ENCODE measurements at regions not wholly inside any gene's neighbourhood (a gene's known extent, or its start where the extent isn't known, plus 50 kb on each side); places are given as distances from the start of the nearest gene placed in this dataset.

DNA sequence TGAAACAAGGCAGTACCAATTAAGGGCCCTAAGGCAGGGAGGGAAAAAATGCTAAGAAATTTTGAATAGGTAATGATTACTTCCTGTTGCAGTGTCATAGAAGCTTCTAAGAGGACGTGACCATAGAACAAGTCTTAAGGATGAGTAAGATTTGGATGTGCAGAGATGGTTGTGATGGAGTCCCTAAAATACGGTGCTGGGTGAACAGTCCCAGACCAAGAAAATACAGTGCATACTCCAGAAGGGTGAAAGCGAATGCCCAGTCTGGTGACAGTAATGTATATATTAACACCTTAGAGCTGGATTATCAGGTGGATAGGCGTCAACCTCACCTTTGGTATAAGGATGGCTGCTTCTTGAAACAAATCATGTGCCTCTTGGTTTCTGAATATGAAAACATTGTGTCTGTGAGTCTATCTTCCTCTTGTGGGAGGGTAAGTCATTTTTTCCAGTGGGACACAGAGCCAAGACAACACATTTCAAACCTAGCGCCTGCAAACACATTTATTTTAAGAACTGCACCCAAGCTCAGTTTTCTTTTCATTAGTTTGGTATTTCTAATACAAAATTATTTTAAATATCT lies 101.2 kb upstream of the TP63 start:
- Histone ChIP-seq H3K4me1 (ENCODE audit: insufficient read depth, low read length, poor library complexity, severe bottlenecking) (no peaks in the 10 kb centered on the region), H3K9me3 (ENCODE audit: low read length) (no peaks in the 10 kb centered on the region), H4K20me1 (ENCODE audit: insufficient read depth, low read length) (no peaks in the 10 kb centered on the region), H3K36me3 (ENCODE audit: insufficient read depth, low read length) (no peaks in the 10 kb centered on the region), H3K9me2 (ENCODE audit: insufficient read depth, low read length) (no peaks in the 10 kb centered on the region), H3K79me2 (ENCODE audit: insufficient read depth, low read depth, low read length) (no peaks in the 10 kb centered on the region), H3K4me2 (ENCODE audit: low read length) (no peak overlapping the region), H2AFZ (ENCODE audit: low read length) (no peak overlapping the region), H3K4me3 (ENCODE audit: low read depth, low read length, poor library complexity, severe bottlenecking) (no peak overlapping the region), H3K27ac (ENCODE audit: low read depth, low read length, poor library complexity, severe bottlenecking) (no peak overlapping the region)
- POLR2A ChIA-PET, result interaction anchor here (0.9 kb wide), 2 partner anchors 11 to 13 kb away, joined by 3 to 4 read pairs; no protein-coding TSS in a partner anchor
- TF ChIP-seq, protein P1, sequence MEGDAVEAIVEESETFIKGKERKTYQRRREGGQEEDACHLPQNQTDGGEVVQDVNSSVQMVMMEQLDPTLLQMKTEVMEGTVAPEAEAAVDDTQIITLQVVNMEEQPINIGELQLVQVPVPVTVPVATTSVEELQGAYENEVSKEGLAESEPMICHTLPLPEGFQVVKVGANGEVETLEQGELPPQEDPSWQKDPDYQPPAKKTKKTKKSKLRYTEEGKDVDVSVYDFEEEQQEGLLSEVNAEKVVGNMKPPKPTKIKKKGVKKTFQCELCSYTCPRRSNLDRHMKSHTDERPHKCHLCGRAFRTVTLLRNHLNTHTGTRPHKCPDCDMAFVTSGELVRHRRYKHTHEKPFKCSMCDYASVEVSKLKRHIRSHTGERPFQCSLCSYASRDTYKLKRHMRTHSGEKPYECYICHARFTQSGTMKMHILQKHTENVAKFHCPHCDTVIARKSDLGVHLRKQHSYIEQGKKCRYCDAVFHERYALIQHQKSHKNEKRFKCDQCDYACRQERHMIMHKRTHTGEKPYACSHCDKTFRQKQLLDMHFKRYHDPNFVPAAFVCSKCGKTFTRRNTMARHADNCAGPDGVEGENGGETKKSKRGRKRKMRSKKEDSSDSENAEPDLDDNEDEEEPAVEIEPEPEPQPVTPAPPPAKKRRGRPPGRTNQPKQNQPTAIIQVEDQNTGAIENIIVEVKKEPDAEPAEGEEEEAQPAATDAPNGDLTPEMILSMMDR (conservative IDR thresholded peaks at IDR 0.05; ENCODE audit: low read length), result no peak
- no peak for TF ChIP-seq EZH2phosphoT487 (IDR thresholded peaks at IDR 0.05; ENCODE audit: borderline replicate concordance, low read depth, low read length)
- CTCF ChIA-PET (ENCODE audit: unreplicated experiment), result no interaction called here
- no peak for DNase-seq (ENCODE audit: low spot score)
- intact Hi-C loops (cut with micrococcal nuclease; ENCODE audit: unreplicated experiment), result no loop called here
- BruUV-seq (replicated peaks), result no TSS peak

DNA sequence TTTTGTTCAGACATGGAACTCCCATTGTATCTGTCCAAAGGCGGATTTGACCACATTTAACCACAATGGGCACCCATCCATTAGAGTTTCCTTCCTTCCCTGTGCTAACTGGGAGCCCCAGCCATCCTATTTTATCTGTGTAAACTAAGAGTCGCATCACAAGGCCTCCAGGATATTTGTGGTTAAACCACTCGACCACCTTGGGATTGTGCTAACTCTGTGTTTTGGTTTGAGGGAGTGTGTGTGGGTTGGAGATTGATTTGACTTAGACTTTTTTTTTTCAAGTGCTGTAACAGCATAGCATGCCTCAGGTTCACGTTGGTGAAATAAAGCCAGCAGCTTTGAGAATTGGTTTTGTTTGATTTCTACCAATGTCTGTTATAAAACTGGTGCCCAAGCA lies 100.4 kb upstream of the TP63 start:
- no peaks in the 10 kb centered on the region for H3K9me2 ChIP-seq (ENCODE audit: insufficient read depth, low read length)
- H3K79me2 ChIP-seq (ENCODE audit: insufficient read depth, low read depth, low read length), result no peaks in the 10 kb centered on the region

DNA sequence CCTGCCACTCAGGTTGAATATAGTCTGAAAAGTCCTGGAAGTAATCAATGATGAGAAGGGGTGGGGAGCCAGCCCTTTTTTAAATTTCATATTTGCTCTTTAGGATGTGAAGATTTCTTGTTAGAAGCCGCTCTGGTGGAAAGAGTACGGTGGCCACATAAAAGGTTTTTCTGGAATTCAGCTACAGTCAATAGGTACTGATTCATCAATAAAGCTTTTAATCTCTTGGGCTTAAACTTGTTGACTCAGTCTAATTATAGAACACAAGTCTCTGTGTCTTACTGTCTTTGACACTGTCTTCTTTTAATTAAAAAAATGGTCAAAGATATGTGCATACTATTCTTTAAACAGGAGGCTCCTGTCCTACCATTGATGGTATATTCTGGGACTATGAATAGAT lies 99.9 kb upstream of the TP63 start:
- no TSS peak for BruUV-seq (replicated peaks)
- no peaks in the 10 kb centered on the region for H3K79me2 ChIP-seq (ENCODE audit: insufficient read depth, low read depth, low read length)
- H3K9me3 ChIP-seq (ENCODE audit: low read length), result no peaks in the 10 kb centered on the region
- intact Hi-C loops (cut with micrococcal nuclease; ENCODE audit: unreplicated experiment), result no loop called here
- no peaks in the 10 kb centered on the region for H3K36me3 ChIP-seq (ENCODE audit: insufficient read depth, low read length)
- no peak overlapping the region for H3K4me3 ChIP-seq (ENCODE audit: low read depth, low read length, poor library complexity, severe bottlenecking)
- no peaks in the 10 kb centered on the region for H4K20me1 ChIP-seq (ENCODE audit: insufficient read depth, low read length)
- ChIA-PET POLR2A (interaction anchor here (0.6 kb wide), 1 partner anchor 307 kb away, joined by 3 read pairs; no protein-coding TSS in a partner anchor), CTCF (ENCODE audit: unreplicated experiment) (no interaction called here)
- DNase-seq (ENCODE audit: low spot score), result no peak
- no peak overlapping the region for H3K27ac ChIP-seq (ENCODE audit: low read depth, low read length, poor library complexity, severe bottlenecking)
- H3K9me2 ChIP-seq (ENCODE audit: insufficient read depth, low read length), result no peaks in the 10 kb centered on the region
- H3K4me1 ChIP-seq (ENCODE audit: insufficient read depth, low read length, poor library complexity, severe bottlenecking), result no peaks in the 10 kb centered on the region
- no peak overlapping the region for H3K4me2 ChIP-seq (ENCODE audit: low read length)
- no peak for TF ChIP-seq EZH2phosphoT487 (IDR thresholded peaks at IDR 0.05; ENCODE audit: borderline replicate concordance, low read depth, low read length)
- TF ChIP-seq, protein P1 (conservative IDR thresholded peaks at IDR 0.05; ENCODE audit: low read length), result no peak
- H2AFZ ChIP-seq (ENCODE audit: low read length), result no peak overlapping the region

More for the DNA sequence above, 100.4 kb upstream of the TP63 start:
- H3K4me3 ChIP-seq (ENCODE audit: low read depth, low read length, poor library complexity, severe bottlenecking), result no peak overlapping the region
- no peaks in the 10 kb centered on the region for H3K9me3 ChIP-seq (ENCODE audit: low read length)
- no peak for DNase-seq (ENCODE audit: low spot score)
- no peak overlapping the region for H3K27ac ChIP-seq (ENCODE audit: low read depth, low read length, poor library complexity, severe bottlenecking)
- POLR2A ChIA-PET, result no interaction called here
- no peak overlapping the region for H2AFZ ChIP-seq (ENCODE audit: low read length)
- H3K4me2 ChIP-seq (ENCODE audit: low read length), result no peak overlapping the region
- BruUV-seq (replicated peaks), result no TSS peak
- intact Hi-C loops (cut with micrococcal nuclease; ENCODE audit: unreplicated experiment), result no loop called here
- no peaks in the 10 kb centered on the region for H3K4me1 ChIP-seq (ENCODE audit: insufficient read depth, low read length, poor library complexity, severe bottlenecking)
- no peaks in the 10 kb centered on the region for H4K20me1 ChIP-seq (ENCODE audit: insufficient read depth, low read length)
- no peaks in the 10 kb centered on the region for H3K36me3 ChIP-seq (ENCODE audit: insufficient read depth, low read length)
- TF ChIP-seq EZH2phosphoT487 (IDR thresholded peaks at IDR 0.05; ENCODE audit: borderline replicate concordance, low read depth, low read length), result no peak
- TF ChIP-seq, protein P1 (conservative IDR thresholded peaks at IDR 0.05; ENCODE audit: low read length), result no peak
- CTCF ChIA-PET (ENCODE audit: unreplicated experiment), result no interaction called here

Data from OCI-LY7 (cell line).